Mesothelial cell of epicardium (in vitro differentiated cells): ENCODE measurements at regions not wholly inside any gene's neighbourhood (a gene's known extent, or its start where the extent isn't known, plus 50 kb on each side); places are given as distances from the start of the nearest gene placed in this dataset.

Experiments
- DNase-seq, 2 experiments: peaks; one replicate each; pipeline ENCODE4 v3.0.0; 2021; ENCODE audit warnings: low spot score in 2 of 2; ENCODE audit not compliant: unreplicated experiment in 2 of 2
- H3K27ac Mint-ChIP-seq: 2 replicates; pipeline ENCODE4 v1.8.0; 2021; ENCODE audit warnings: mixed read lengths
- H3K27me3 Mint-ChIP-seq: 2 replicates; pipeline ENCODE4 v1.8.0; 2021; ENCODE audit warnings: low read depth, mixed read lengths
- H3K36me3 Mint-ChIP-seq: 2 replicates; pipeline ENCODE4 v1.8.0; 2021; ENCODE audit warnings: mixed read lengths
- H3K4me1 Mint-ChIP-seq: 2 replicates; pipeline ENCODE4 v1.8.0; 2021; ENCODE audit warnings: mixed read lengths
- H3K4me3 Mint-ChIP-seq: 2 replicates; pipeline ENCODE4 v1.8.0; 2021; ENCODE audit warnings: mild to moderate bottlenecking, moderate library complexity, mixed read lengths
- H3K9me3 Mint-ChIP-seq: 2 replicates; pipeline ENCODE4 v1.8.0; 2021; ENCODE audit warnings: mixed read lengths
- CTCF ChIP-seq: fragments of 200-600 bp; sonication (generic); IDR thresholded peaks from one replicate; pipeline ENCODE4 v1.5.0; 2021; ENCODE audit warnings: antibody characterized with exemption; ENCODE audit not compliant: unreplicated experiment

GRCh38 chr15:87201986-87202385 lies 1054.6 kb downstream of the NTRK3 start:
- H3K4me3 Mint-ChIP-seq = no peak overlapping the region
- no peaks in the 10 kb centered on the region for H3K36me3 Mint-ChIP-seq

GRCh38 chr15:87200149-87200548 lies 1056.4 kb downstream of the NTRK3 start:
- Mint-ChIP-seq H3K36me3 (no peaks in the 10 kb centered on the region), H3K9me3 (peaks cover 8% of the 10 kb centered on the region), H3K27ac (no peak overlapping the region), H3K4me3 (no peak overlapping the region), H3K4me1 (no peaks in the 10 kb centered on the region), H3K27me3 (peaks cover 9% of the 10 kb centered on the region)
- TF ChIP-seq CTCF = no peak
- DNase-seq = no peak

More at GRCh38 chr15:87201986-87202385, 1054.6 kb downstream of the NTRK3 start:
- H3K4me1 Mint-ChIP-seq = no peaks in the 10 kb centered on the region
- no peak for TF ChIP-seq CTCF
- DNase-seq = no peak
- peaks cover 7% of the 10 kb centered on the region for H3K27me3 Mint-ChIP-seq
- H3K27ac Mint-ChIP-seq = no peak overlapping the region
- peaks cover 8% of the 10 kb centered on the region for H3K9me3 Mint-ChIP-seq

GRCh38 chr15:87197981-87198380 lies 1058.6 kb downstream of the NTRK3 start:
- Mint-ChIP-seq H3K4me1 (no peaks in the 10 kb centered on the region), H3K27me3 (peaks cover 12% of the 10 kb centered on the region), H3K9me3 (peaks cover 2% of the 10 kb centered on the region), H3K4me3 (no peak overlapping the region), H3K36me3 (no peaks in the 10 kb centered on the region), H3K27ac (no peak overlapping the region)
- no peak for DNase-seq
- TF ChIP-seq CTCF = no peak

GRCh38 chr15:87196498-87196897 lies 1060.0 kb downstream of the NTRK3 start:
- H3K9me3 Mint-ChIP-seq = peaks cover 3% of the 10 kb centered on the region
- H3K27me3 Mint-ChIP-seq = peaks cover 12% of the 10 kb centered on the region
- H3K27ac Mint-ChIP-seq = no peak overlapping the region
- H3K36me3 Mint-ChIP-seq = no peaks in the 10 kb centered on the region
- no peak overlapping the region for H3K4me3 Mint-ChIP-seq
- DNase-seq = no peak
- H3K4me1 Mint-ChIP-seq = no peaks in the 10 kb centered on the region
- no peak for TF ChIP-seq CTCF

DNA sequence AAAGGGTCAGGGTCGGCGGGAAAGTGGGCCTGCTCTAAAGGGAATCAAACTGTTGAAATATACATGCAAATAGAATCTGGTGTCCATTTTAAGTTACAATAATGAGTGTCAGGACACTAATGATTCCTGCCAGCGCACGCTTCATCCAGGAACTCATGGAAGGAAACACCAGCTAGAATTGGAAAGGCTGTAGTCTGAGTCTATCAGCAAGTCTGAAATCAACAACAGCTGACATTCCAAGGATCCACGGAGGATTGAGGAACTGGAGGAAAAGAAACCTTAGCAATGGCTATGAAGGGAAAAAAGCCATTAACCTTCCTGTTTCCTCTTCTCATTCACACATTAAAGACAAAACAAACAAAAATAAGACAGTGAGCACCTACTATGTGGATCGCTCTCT lies 1063.1 kb downstream of the NTRK3 start:
- TF ChIP-seq CTCF = no peak
- H3K27ac Mint-ChIP-seq = no peak overlapping the region
- H3K4me1 Mint-ChIP-seq = no peaks in the 10 kb centered on the region
- H3K9me3 Mint-ChIP-seq = peaks cover 3% of the 10 kb centered on the region
- DNase-seq = no peak
- H3K4me3 Mint-ChIP-seq = no peak overlapping the region
- H3K27me3 Mint-ChIP-seq = peaks cover 9% of the 10 kb centered on the region
- no peaks in the 10 kb centered on the region for H3K36me3 Mint-ChIP-seq

DNA sequence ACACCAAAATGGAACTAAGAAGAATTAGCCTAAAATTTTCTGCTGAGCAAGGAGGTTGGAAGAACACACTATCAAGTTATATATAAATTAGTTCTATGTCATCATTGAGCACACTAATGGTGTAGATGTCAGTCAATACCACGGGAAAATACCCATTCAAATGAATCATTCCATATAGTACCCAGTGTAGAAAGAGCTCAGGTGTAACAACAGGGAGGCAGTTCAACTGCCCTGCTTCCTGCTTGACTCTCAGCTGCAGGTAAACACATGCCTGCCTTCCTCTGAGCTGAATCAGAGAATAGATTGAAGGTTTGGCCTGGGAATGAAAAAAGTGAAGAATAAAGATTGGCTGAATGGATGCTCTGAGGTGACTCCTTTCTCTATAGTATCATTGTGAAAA lies 1088.0 kb downstream of the AGBL1 start:
- H3K9me3 Mint-ChIP-seq = no peaks in the 10 kb centered on the region
- H3K4me1 Mint-ChIP-seq = no peaks in the 10 kb centered on the region
- H3K27ac Mint-ChIP-seq = no peak overlapping the region
- no peak for DNase-seq
- no peak overlapping the region for H3K4me3 Mint-ChIP-seq
- no peaks in the 10 kb centered on the region for H3K36me3 Mint-ChIP-seq
- H3K27me3 Mint-ChIP-seq = peaks cover 10% of the 10 kb centered on the region
- TF ChIP-seq CTCF = no peak
